ENCODE measurements at regions not wholly inside any gene's neighbourhood (a gene's known extent, or its start where the extent isn't known, plus 50 kb on each side); places are given as distances from the start of the nearest gene placed in this dataset.

DNA sequence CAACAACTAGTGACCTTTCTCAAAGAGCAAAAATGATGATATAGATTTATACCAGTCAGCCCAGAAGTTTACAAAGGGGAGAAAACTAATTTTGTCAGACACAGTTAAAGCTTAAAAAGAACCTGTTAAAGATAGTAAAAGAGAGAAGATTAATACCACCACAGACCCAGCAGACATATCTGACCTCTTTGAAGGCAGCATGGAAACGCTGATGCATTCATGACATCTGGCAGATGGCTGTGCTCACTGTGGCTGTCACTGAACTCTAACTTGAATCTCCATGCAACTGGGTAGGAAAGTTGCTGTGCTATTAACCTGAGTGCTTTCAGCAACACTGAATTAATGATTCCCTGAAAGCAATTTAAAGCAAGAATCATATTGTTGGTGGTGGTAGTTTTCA is 159.8 kb upstream of the PRDM1 start:
- WGBS, 2 donors, result 68 to 93% methylated on average over 1 of the region's 1 CpG

DNA sequence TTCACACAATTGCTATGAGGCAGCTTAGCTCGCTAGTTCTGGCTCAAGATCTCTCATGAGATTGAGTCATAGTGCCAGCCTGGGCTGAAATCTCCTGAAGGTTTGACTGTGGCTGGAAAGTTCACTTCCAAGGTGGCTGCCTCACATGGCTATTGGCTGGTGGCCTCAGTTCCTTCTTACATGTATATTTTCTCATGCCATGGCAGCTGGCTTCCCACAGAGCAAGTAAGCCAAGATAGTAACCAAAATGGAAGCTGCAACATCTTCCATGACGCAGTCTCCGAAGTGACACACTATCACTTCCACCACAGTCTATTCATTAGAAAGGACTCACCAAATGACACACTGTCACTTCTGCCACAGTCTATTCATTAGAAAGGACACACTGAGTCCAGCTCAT is 160.4 kb upstream of the PRDM1 start:
- no peaks in the 10 kb centered on the region for H3K36me3 ChIP-seq (ENCODE audit: control insufficient read depth in 4 of 4, insufficient read depth in 4 of 4, low read length in 4 of 4)
- H3K4me1 ChIP-seq (ENCODE audit: control insufficient read depth in 5 of 5, insufficient read depth in 5 of 5, low read length in 5 of 5), result no peaks in the 10 kb centered on the region
- 93 to 97% methylated on average over 3 of the region's 3 CpGs for whole genome bisulfite sequencing, 2 donors
- no peaks in the 10 kb centered on the region for H3K27me3 ChIP-seq (ENCODE audit: control insufficient read depth in 3 of 3, insufficient read depth in 3 of 3, low read length in 2 of 3)
- no peak overlapping the region for H3K9ac ChIP-seq (ENCODE audit: insufficient read depth in 1 of 2, low read length in 2 of 2)
- TF ChIP-seq, protein P1, sequence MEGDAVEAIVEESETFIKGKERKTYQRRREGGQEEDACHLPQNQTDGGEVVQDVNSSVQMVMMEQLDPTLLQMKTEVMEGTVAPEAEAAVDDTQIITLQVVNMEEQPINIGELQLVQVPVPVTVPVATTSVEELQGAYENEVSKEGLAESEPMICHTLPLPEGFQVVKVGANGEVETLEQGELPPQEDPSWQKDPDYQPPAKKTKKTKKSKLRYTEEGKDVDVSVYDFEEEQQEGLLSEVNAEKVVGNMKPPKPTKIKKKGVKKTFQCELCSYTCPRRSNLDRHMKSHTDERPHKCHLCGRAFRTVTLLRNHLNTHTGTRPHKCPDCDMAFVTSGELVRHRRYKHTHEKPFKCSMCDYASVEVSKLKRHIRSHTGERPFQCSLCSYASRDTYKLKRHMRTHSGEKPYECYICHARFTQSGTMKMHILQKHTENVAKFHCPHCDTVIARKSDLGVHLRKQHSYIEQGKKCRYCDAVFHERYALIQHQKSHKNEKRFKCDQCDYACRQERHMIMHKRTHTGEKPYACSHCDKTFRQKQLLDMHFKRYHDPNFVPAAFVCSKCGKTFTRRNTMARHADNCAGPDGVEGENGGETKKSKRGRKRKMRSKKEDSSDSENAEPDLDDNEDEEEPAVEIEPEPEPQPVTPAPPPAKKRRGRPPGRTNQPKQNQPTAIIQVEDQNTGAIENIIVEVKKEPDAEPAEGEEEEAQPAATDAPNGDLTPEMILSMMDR (IDR thresholded peaks at IDR 0.05; ENCODE audit: control extremely low read depth, extremely low read depth), result no peak
- no peak for ATAC-seq (ENCODE audit: insufficient read depth, low FRiP score)
- H3K9me3 ChIP-seq (ENCODE audit: control insufficient read depth in 4 of 4, insufficient read depth in 3 of 4, low read length in 3 of 4), result peaks cover 0 to 2% (median 0%) of the 10 kb centered on the region in 4 donors
- no peak overlapping the region for H3K4me3 ChIP-seq
- DNase-seq, result no peak
- no peak overlapping the region for H3K27ac ChIP-seq (ENCODE audit: low read depth in 1 of 2, low read length in 1 of 2)

More for the DNA sequence above, 159.8 kb upstream of the PRDM1 start:
- DNase-seq, result no peak
- H3K4me3 ChIP-seq, result no peak overlapping the region
- ATAC-seq (ENCODE audit: insufficient read depth, low FRiP score), result no peak
- H3K36me3 ChIP-seq (ENCODE audit: control insufficient read depth in 4 of 4, insufficient read depth in 4 of 4, low read length in 4 of 4), result no peaks in the 10 kb centered on the region
- H3K27ac ChIP-seq (ENCODE audit: low read depth in 1 of 2, low read length in 1 of 2), result no peak overlapping the region
- no peak overlapping the region for H3K9ac ChIP-seq (ENCODE audit: insufficient read depth in 1 of 2, low read length in 2 of 2)
- no peaks in the 10 kb centered on the region for H3K27me3 ChIP-seq (ENCODE audit: control insufficient read depth in 3 of 3, insufficient read depth in 3 of 3, low read length in 2 of 3)
- TF ChIP-seq, protein P1 (IDR thresholded peaks at IDR 0.05; ENCODE audit: control extremely low read depth, extremely low read depth), result no peak
- H3K4me1 ChIP-seq (ENCODE audit: control insufficient read depth in 5 of 5, insufficient read depth in 5 of 5, low read length in 5 of 5), result no peaks in the 10 kb centered on the region
- H3K9me3 ChIP-seq (ENCODE audit: control insufficient read depth in 4 of 4, insufficient read depth in 3 of 4, low read length in 3 of 4), result peaks cover 0 to 2% (median 0%) of the 10 kb centered on the region in 4 donors

DNA sequence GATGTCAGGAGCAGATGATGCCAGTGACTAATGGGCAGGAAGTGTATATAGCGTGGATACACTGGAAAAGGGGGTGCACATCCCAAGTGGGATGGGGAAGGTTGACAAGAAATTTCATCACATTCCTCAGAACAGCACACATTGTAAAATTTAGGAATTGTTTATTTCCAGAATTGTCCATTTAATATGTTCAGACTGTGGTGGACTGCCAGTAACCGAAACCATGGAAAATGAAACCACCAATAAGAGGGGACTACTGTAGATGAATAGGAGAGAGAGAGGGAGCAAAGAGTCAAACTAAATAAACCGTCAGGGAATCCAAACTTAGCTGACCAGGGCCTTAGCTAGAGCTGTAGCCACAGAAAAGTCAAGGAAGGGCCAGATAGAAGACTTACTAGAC is 164.4 kb upstream of the PRDM1 start:
- Histone ChIP-seq H3K9me3 (ENCODE audit: control insufficient read depth in 4 of 4, insufficient read depth in 3 of 4, low read length in 3 of 4) (peaks cover 0 to 2% (median 0%) of the 10 kb centered on the region in 4 donors), H3K9ac (ENCODE audit: insufficient read depth in 1 of 2, low read length in 2 of 2) (no peak overlapping the region), H3K36me3 (ENCODE audit: control insufficient read depth in 4 of 4, insufficient read depth in 4 of 4, low read length in 4 of 4) (no peaks in the 10 kb centered on the region), H3K4me1 (ENCODE audit: control insufficient read depth in 5 of 5, insufficient read depth in 5 of 5, low read length in 5 of 5) (peaks cover 0 to 3% (median 0%) of the 10 kb centered on the region in 5 donors), H3K27me3 (ENCODE audit: control insufficient read depth in 3 of 3, insufficient read depth in 3 of 3, low read length in 2 of 3) (no peaks in the 10 kb centered on the region), H3K4me3 (no peak overlapping the region), H3K27ac (ENCODE audit: low read depth in 1 of 2, low read length in 1 of 2) (no peak overlapping the region)
- no peak for ATAC-seq (ENCODE audit: insufficient read depth, low FRiP score)
- TF ChIP-seq, protein P1 (IDR thresholded peaks at IDR 0.05; ENCODE audit: control extremely low read depth, extremely low read depth), result no peak
- DNase-seq, result no peak
- 63 to 73% methylated on average over 3 of the region's 3 CpGs for WGBS, 2 donors

DNA sequence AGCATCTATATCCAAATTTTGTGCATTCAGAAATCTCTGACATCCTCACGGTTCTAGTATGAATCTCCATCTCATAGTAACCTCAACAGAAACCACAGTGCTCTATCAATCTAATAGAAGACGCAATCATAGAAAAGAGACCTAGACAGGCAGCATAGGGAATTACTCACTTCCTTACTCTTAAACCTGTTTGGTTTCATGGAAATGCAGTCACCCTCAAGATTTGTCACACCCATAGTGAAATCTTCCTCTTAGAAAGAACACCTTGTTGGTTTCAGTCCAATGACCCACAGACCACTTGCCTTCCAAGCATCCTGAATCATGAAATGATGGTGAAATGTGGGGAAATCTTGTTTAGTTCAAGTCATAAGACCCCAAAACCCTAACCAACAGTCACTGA is 166.1 kb upstream of the PRDM1 start:
- peaks cover 0 to 2% (median 0%) of the 10 kb centered on the region in 4 donors for H3K9me3 ChIP-seq (ENCODE audit: control insufficient read depth in 4 of 4, insufficient read depth in 3 of 4, low read length in 3 of 4)
- no peaks in the 10 kb centered on the region for H3K36me3 ChIP-seq (ENCODE audit: control insufficient read depth in 4 of 4, insufficient read depth in 4 of 4, low read length in 4 of 4)
- no peak overlapping the region for H3K4me3 ChIP-seq
- TF ChIP-seq, protein P1 (IDR thresholded peaks at IDR 0.05; ENCODE audit: control extremely low read depth, extremely low read depth), result no peak
- peaks cover 0 to 3% (median 0%) of the 10 kb centered on the region in 5 donors for H3K4me1 ChIP-seq (ENCODE audit: control insufficient read depth in 5 of 5, insufficient read depth in 5 of 5, low read length in 5 of 5)
- H3K27me3 ChIP-seq (ENCODE audit: control insufficient read depth in 3 of 3, insufficient read depth in 3 of 3, low read length in 2 of 3), result no peaks in the 10 kb centered on the region
- no peak for DNase-seq
- no peak for ATAC-seq (ENCODE audit: insufficient read depth, low FRiP score)
- H3K27ac ChIP-seq (ENCODE audit: low read depth in 1 of 2, low read length in 1 of 2), result no peak overlapping the region
- H3K9ac ChIP-seq (ENCODE audit: insufficient read depth in 1 of 2, low read length in 2 of 2), result no peak overlapping the region
- 90 to 92% methylated on average over 2 of the region's 2 CpGs for WGBS, 2 donors
